ENCODE measurements at regions not wholly inside any gene's neighbourhood (a gene's known extent, or its start where the extent isn't known, plus 50 kb on each side); places are given as distances from the start of the nearest gene placed in this dataset.

DNA sequence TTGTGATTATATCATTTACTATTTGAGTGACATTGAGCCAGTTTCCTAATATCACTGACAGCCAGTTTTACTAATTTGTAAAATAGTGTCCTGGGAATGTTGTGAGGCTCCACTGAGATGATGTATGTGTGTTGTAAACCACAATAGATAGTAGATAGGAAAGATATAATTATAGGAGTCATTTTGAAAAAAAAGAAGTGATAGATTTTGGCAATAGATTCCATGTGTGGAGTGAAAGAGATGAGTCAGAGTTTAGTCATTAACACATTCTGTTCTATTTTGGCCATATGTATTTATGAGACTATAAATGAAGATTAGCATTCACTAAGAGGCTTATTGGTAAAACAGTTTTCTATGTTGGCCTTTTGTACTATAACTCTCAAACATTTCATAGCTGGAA is 388.2 kb downstream of the FAM170A start:
- no peak for DNase-seq (ENCODE audit: low spot score in 2 of 2)
- no peak overlapping the region for H3K4me3 ChIP-seq (ENCODE audit: low read depth, poor library complexity, severe bottlenecking)
- intact Hi-C loops (cut with DNase I; ENCODE audit: low total_unique reads): no loop called here
- TF ChIP-seq, protein P1, sequence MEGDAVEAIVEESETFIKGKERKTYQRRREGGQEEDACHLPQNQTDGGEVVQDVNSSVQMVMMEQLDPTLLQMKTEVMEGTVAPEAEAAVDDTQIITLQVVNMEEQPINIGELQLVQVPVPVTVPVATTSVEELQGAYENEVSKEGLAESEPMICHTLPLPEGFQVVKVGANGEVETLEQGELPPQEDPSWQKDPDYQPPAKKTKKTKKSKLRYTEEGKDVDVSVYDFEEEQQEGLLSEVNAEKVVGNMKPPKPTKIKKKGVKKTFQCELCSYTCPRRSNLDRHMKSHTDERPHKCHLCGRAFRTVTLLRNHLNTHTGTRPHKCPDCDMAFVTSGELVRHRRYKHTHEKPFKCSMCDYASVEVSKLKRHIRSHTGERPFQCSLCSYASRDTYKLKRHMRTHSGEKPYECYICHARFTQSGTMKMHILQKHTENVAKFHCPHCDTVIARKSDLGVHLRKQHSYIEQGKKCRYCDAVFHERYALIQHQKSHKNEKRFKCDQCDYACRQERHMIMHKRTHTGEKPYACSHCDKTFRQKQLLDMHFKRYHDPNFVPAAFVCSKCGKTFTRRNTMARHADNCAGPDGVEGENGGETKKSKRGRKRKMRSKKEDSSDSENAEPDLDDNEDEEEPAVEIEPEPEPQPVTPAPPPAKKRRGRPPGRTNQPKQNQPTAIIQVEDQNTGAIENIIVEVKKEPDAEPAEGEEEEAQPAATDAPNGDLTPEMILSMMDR (IDR thresholded peaks at IDR 0.05): no peak
- TF ChIP-seq POLR2A (IDR thresholded peaks at IDR 0.05): no peak

DNA sequence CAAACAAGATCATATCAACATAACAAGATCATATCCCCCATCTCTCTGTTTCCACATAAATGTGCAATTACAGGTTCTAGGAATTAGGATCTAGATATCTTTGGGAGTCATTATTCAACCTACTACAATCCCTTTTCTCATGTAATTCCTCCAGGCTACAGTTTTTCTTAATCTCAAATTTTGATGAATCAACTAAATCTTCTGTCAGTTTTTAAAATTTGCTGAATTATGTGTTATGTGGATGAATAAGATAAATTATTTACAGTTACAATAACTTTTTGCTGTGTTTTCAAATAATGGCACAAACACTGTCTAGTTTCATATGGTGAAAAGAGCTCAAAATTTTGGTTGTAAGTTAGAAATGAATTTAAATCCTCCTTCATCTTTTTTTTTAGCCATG is 405.8 kb downstream of the FAM170A start:
- intact Hi-C loops (cut with DNase I; ENCODE audit: low total_unique reads): no loop called here
- TF ChIP-seq, protein P1 (IDR thresholded peaks at IDR 0.05): no peak
- TF ChIP-seq POLR2A (IDR thresholded peaks at IDR 0.05): no peak
- no peak overlapping the region for H3K4me3 ChIP-seq (ENCODE audit: low read depth, poor library complexity, severe bottlenecking)
- no peak for DNase-seq (ENCODE audit: low spot score in 2 of 2)

DNA sequence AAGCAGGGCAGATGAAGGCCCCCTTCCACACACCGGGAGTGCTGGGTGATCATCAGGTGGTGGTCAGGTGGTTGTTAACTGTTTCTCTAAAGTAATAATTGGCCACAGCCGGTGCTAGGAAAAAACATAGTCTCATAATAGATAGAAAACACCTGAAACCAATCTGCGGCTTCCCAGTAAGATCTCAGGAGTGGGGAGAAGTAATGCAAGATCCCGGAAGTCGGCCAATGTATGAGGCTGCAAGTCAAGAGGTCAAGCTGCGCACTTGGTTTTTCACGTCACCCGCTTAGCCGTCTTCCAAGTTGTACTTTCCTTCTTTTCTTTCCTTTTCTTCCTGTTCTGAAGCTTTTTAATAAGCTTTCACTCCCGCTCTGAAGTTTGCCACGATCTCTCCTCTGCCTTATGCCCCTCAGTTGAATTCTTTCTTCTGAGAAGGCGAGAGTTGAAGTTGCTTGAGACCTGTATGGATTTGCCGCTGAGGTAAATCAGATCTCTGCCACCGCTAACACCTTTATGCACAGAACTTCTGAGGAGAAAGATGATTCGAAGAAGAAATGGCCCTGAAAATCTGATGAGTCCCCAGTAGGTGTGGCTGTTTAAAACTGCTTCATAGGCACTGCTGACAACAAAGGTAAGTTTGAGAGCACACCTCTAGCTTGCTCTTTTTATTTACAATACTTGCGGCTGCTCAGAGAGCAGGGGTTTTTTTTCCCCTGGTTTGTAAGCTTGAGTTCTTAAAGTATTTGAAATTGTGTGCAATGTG is 406.6 kb downstream of the FAM170A start:
- intact Hi-C loops (cut with DNase I; ENCODE audit: low total_unique reads): no loop called here
- no peak overlapping the region for H3K4me3 ChIP-seq (ENCODE audit: low read depth, poor library complexity, severe bottlenecking)
- TF ChIP-seq POLR2A (IDR thresholded peaks at IDR 0.05): no peak
- TF ChIP-seq, protein P1 (IDR thresholded peaks at IDR 0.05): no peak
- no peak for DNase-seq (ENCODE audit: low spot score in 2 of 2)
- 85 to 86% methylated on average over 16 of the region's 16 CpGs for WGBS, 2 donors

DNA sequence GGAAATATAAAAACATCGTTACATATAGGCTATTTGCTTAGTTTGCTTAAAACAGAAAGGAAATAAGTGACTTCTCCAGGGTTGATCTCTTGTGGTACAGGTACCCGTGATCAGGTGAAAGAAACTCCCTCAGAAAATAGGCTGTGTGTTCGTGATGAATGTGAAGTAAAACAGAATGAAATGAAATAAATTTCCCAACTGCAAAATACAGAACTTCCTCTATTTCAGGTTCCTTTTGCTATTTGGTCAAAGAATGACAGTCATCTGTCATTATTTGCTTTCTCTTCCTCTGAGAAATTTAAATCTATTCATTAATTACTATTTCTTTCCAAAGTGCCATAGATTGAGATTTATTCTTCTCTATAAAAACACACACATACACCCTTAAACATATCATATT is 408.1 kb downstream of the FAM170A start:
- no peak for DNase-seq (ENCODE audit: low spot score in 2 of 2)
- no peak for TF ChIP-seq POLR2A (IDR thresholded peaks at IDR 0.05)
- TF ChIP-seq, protein P1 (IDR thresholded peaks at IDR 0.05): no peak
- no peak overlapping the region for H3K4me3 ChIP-seq (ENCODE audit: low read depth, poor library complexity, severe bottlenecking)
- intact Hi-C loops (cut with DNase I; ENCODE audit: low total_unique reads): no loop called here
- 79% methylated on average over 3 of the region's 3 CpGs for WGBS, 2 donors

DNA sequence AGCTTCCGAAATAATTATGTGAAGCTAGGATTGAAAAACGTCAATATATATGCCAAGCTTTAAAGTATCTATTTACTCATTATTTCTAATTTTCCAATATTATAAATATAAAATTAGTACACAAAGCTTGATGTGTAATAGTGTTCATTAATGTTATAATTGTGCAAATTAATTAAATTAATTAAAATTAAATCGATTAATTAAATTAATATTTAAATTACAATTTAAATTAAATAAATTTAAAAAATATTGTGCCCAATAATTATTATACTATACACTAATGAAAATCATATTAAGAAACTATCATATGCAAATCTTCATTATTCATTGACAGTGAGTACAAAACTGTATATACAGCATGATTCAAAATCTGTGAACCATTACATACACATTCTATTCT is 409.8 kb downstream of the FAM170A start:
- intact Hi-C loops (cut with DNase I; ENCODE audit: low total_unique reads): no loop called here
- TF ChIP-seq, protein P1 (IDR thresholded peaks at IDR 0.05): no peak
- no peak for TF ChIP-seq POLR2A (IDR thresholded peaks at IDR 0.05)
- H3K4me3 ChIP-seq (ENCODE audit: low read depth, poor library complexity, severe bottlenecking): no peak overlapping the region
- DNase-seq (ENCODE audit: low spot score in 2 of 2): no peak
- WGBS, 2 donors: 65 to 74% methylated on average over 3 of the region's 3 CpGs

DNA sequence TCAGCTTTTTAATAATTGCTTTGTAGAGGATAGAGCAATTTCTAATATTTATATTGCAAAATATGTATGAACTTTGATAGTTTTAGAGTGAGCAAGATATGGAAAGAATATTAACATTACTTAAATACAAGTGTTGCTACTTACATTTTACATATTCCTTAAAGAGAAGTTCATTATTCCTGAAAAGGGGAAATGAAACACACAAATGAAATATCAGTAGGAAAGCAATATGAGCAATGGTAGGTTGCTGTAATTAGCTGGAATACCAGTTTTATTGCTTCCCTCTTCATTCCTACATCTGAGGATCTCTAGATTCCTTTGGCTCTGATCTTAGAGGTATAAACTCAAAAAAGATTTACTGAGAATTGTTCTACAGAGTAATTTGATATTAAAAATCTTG is 414.1 kb downstream of the FAM170A start:
- no peak for DNase-seq (ENCODE audit: low spot score in 2 of 2)
- TF ChIP-seq POLR2A (IDR thresholded peaks at IDR 0.05): no peak
- intact Hi-C loops (cut with DNase I; ENCODE audit: low total_unique reads): no loop called here
- no peak overlapping the region for H3K4me3 ChIP-seq (ENCODE audit: low read depth, poor library complexity, severe bottlenecking)
